ENCODE measurements at regions not wholly inside any gene's neighbourhood (a gene's known extent, or its start where the extent isn't known, plus 50 kb on each side); places are given as distances from the start of the nearest gene placed in this dataset.

DNA sequence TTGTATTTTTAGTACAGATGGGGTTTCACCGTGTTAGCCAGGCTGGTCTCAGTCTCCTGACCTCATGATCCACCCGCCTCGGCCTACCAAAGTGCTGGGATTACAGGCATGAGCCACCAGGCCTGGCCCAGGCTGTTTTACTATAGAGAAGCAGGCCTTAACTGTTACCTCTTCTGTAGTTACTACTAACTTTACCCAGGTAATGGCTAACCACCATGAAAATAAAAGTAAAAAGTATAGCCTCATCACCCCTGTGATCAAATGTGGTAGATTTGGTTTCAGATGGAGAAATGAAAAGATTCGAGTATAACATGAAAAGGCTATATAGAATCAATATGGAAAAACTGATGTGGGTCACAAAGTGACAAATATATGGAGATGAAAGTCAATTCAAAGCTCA lies 210.1 kb downstream of the CD47 start:
- Mint-ChIP-seq H3K27me3 (ENCODE audit: unreplicated experiment) (no peaks in the 10 kb centered on the region), H3K9me3 (ENCODE audit: unreplicated experiment) (no peaks in the 10 kb centered on the region), H3K4me3 (ENCODE audit: unreplicated experiment) (no peak overlapping the region), H3K36me3 (ENCODE audit: unreplicated experiment) (no peaks in the 10 kb centered on the region), H3K27ac (ENCODE audit: unreplicated experiment) (no peak overlapping the region), H3K4me1 (ENCODE audit: unreplicated experiment) (peaks cover 27% of the 10 kb centered on the region)
- DNase-seq (ENCODE audit: extremely low spot score, unreplicated experiment), result no peak
- TF ChIP-seq, protein P1, sequence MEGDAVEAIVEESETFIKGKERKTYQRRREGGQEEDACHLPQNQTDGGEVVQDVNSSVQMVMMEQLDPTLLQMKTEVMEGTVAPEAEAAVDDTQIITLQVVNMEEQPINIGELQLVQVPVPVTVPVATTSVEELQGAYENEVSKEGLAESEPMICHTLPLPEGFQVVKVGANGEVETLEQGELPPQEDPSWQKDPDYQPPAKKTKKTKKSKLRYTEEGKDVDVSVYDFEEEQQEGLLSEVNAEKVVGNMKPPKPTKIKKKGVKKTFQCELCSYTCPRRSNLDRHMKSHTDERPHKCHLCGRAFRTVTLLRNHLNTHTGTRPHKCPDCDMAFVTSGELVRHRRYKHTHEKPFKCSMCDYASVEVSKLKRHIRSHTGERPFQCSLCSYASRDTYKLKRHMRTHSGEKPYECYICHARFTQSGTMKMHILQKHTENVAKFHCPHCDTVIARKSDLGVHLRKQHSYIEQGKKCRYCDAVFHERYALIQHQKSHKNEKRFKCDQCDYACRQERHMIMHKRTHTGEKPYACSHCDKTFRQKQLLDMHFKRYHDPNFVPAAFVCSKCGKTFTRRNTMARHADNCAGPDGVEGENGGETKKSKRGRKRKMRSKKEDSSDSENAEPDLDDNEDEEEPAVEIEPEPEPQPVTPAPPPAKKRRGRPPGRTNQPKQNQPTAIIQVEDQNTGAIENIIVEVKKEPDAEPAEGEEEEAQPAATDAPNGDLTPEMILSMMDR (IDR thresholded peaks at IDR 0.05), result no peak

GRCh38 chr3:107877936-107878335 lies 212.9 kb downstream of the CD47 start:
- peaks cover 14% of the 10 kb centered on the region for H3K4me1 Mint-ChIP-seq (ENCODE audit: unreplicated experiment)
- no peaks in the 10 kb centered on the region for H3K36me3 Mint-ChIP-seq (ENCODE audit: unreplicated experiment)
- no peak for DNase-seq (ENCODE audit: extremely low spot score, unreplicated experiment)
- no peaks in the 10 kb centered on the region for H3K27me3 Mint-ChIP-seq (ENCODE audit: unreplicated experiment)
- H3K9me3 Mint-ChIP-seq (ENCODE audit: unreplicated experiment), result no peaks in the 10 kb centered on the region
- H3K27ac Mint-ChIP-seq (ENCODE audit: unreplicated experiment), result no peak overlapping the region
- TF ChIP-seq, protein P1 (IDR thresholded peaks at IDR 0.05), result no peak
- no peak overlapping the region for H3K4me3 Mint-ChIP-seq (ENCODE audit: unreplicated experiment)

DNA sequence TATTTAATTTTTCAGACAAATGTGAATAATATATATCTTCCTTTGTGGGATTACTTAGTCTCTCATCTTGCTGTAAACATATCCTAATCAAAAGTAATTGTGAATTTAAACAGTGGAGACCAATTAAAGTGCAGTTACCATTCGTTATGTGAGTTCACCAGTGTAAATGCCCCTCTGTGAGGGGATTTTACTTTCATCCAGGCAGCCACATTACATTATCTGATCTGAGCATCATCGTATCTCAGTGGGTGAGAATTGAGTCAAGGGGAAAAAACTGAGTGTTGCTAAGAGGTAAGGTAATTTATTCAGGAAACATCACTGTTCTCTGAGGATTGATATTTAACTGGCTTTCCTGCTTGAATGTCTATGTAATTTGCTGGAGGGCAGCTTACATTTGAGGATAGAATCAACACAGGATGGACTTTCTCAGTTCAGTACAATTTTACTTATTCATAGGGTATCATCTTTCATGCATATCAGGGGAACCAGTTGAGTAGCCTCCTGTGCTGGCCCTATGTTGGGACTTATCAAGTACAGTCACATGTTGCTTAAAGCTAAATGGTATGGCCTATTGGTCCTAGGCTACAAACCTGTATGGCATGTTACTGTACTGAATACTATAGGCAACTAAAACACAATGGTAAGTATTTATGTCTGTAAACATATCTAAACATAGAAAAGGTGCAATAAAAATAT lies 219.7 kb downstream of the CD47 start:
- no peak for DNase-seq (ENCODE audit: extremely low spot score, unreplicated experiment)
- TF ChIP-seq, protein P1 (IDR thresholded peaks at IDR 0.05), result no peak
- Mint-ChIP-seq H3K9me3 (ENCODE audit: unreplicated experiment) (no peaks in the 10 kb centered on the region), H3K36me3 (ENCODE audit: unreplicated experiment) (no peaks in the 10 kb centered on the region), H3K4me3 (ENCODE audit: unreplicated experiment) (no peak overlapping the region), H3K27me3 (ENCODE audit: unreplicated experiment) (no peaks in the 10 kb centered on the region), H3K27ac (ENCODE audit: unreplicated experiment) (no peak overlapping the region), H3K4me1 (ENCODE audit: unreplicated experiment) (no peaks in the 10 kb centered on the region)

- Mint-ChIP-seq H3K27ac (ENCODE audit: unreplicated experiment) (no peak overlapping the region), H3K4me3 (ENCODE audit: unreplicated experiment) (no peak overlapping the region), H3K27me3 (ENCODE audit: unreplicated experiment) (no peaks in the 10 kb centered on the region), H3K4me1 (ENCODE audit: unreplicated experiment) (no peaks in the 10 kb centered on the region), H3K9me3 (ENCODE audit: unreplicated experiment) (no peaks in the 10 kb centered on the region), H3K36me3 (ENCODE audit: unreplicated experiment) (no peaks in the 10 kb centered on the region)
- no peak for DNase-seq (ENCODE audit: extremely low spot score, unreplicated experiment)
- TF ChIP-seq, protein P1 (IDR thresholded peaks at IDR 0.05), result no peak
Measured at GRCh38 chr3:107870096-107870495, 220.7 kb downstream of the CD47 start.

- Mint-ChIP-seq H3K4me3 (ENCODE audit: unreplicated experiment) (no peak overlapping the region), H3K27me3 (ENCODE audit: unreplicated experiment) (no peaks in the 10 kb centered on the region), H3K9me3 (ENCODE audit: unreplicated experiment) (no peaks in the 10 kb centered on the region), H3K4me1 (ENCODE audit: unreplicated experiment) (no peaks in the 10 kb centered on the region), H3K27ac (ENCODE audit: unreplicated experiment) (no peak overlapping the region), H3K36me3 (ENCODE audit: unreplicated experiment) (no peaks in the 10 kb centered on the region)
- TF ChIP-seq, protein P1 (IDR thresholded peaks at IDR 0.05), result no peak
- no peak for DNase-seq (ENCODE audit: extremely low spot score, unreplicated experiment)
Measured at GRCh38 chr3:107868449-107868848, 222.4 kb downstream of the CD47 start.

All from osteocyte (in vitro differentiated cells).